Psoas muscle (tissue), 7 donors: ENCODE measurements at regions not wholly inside any gene's neighbourhood (a gene's known extent, or its start where the extent isn't known, plus 50 kb on each side); places are given as distances from the start of the nearest gene placed in this dataset.

Experiments used
- ATAC-seq, 4 donors: fragments of 200-7000 bp; cut with Tn5 transposase; one replicate each; pipeline ENCODE4 v1.9.1; 2020; ENCODE audit warnings: moderate library complexity in 3 of 4, mild to moderate bottlenecking in 2 of 4
- DNase-seq, 2 donors: peaks; one replicate each; pipeline ENCODE4 v3.0.0-alpha.2; 2020
- H3K27ac ChIP-seq: fragments of 200-600 bp; one replicate; pipeline ENCODE4 v1.8.0; 2022
- H3K27me3 ChIP-seq, 3 donors: fragments of 200-600 bp in 1 of 3; one replicate each; pipeline versions ENCODE4 v1.6.1 to v1.8.0; 2013 to 2022; ENCODE audit warnings: low read length in 2 of 3, mild to moderate bottlenecking in 2 of 3, moderate library complexity in 1 of 3; ENCODE audit not compliant: insufficient read depth in 3 of 3
- H3K36me3 ChIP-seq, 2 donors: fragments of 200-600 bp in 1 of 2; one replicate each; pipeline versions ENCODE4 v1.6.1 to v1.8.0; 2013 to 2022; ENCODE audit warnings: low read depth in 1 of 2, mild to moderate bottlenecking in 1 of 2, moderate library complexity in 1 of 2; ENCODE audit not compliant: insufficient read depth in 1 of 2
- H3K4me1 ChIP-seq: fragments of 200-600 bp; one replicate; pipeline ENCODE4 v1.8.0; 2022
- H3K4me3 ChIP-seq: fragments of 200-600 bp; one replicate; pipeline ENCODE4 v1.8.0; 2022; ENCODE audit warnings: mild to moderate bottlenecking
- H3K9me3 ChIP-seq: fragments of 200-600 bp; one replicate; pipeline ENCODE4 v1.8.0; 2022
- CTCF ChIP-seq: fragments of 200-600 bp; IDR thresholded peaks from one replicate; pipeline ENCODE4 v1.8.0; 2022; ENCODE audit warnings: antibody characterized with exemption
- WGBS, 3 donors: extraction: QIAGEN DNeasy Blood & Tissue Kit; methylation state at CpG; one replicate each; pipeline versions ENCODE4 v1.1.6 to v1.1.7; 2013; 5-methylcytosine and 5-hydroxymethylcytosine counted together
- intact Hi-C, 2 donors: fragments of 100-400 bp; cut with DNase I; formaldehyde crosslinking; loops; one replicate each; pipeline versions ENCODE4 v1.11.0 to v1.14.2; 2022
- donor health status: healthy with polysubstance abuse.
- donor health status: DM: no; HTN: no; CAD: no; lungs with moderate emphysema.
- donor health status: Bipolar disorder and iron deficiency.
- donor health status: healthy.
- donor health status: DM: yes; HTN: yes; CAD: no.
- donor health status: DM: no; HTN: no; CAD: no.
- donor health status: DM: yes; HTN: yes; CAD: no.

- Histone ChIP-seq H3K4me1 (no peaks in the 10 kb centered on the region), H3K9me3 (no peaks in the 10 kb centered on the region), H3K4me3 (no peak overlapping the region), H3K27ac (no peak overlapping the region), H3K36me3 (no peaks in the 10 kb centered on the region), H3K27me3 (peaks cover 0 to 36% (median 10%) of the 10 kb centered on the region in 3 donors)
- no peak for ATAC-seq
- no peak for TF ChIP-seq CTCF
- WGBS, 3 donors: 7 to 8% (median 7%) methylated on average over 40 to 41 of the region's 41 CpGs
- intact Hi-C loops: no loop called here
- no peak for DNase-seq
Measured at GRCh38 chr16:6020162-6020985, 922.8 kb upstream of the EEF2KMT start.

- H3K27me3 ChIP-seq: peaks cover 0 to 36% (median 10%) of the 10 kb centered on the region in 3 donors
- 0 to 1% (median 1%) methylated on average over 27 to 50 of the region's 50 CpGs for WGBS, 3 donors
- no peak overlapping the region for H3K27ac ChIP-seq
- no peaks in the 10 kb centered on the region for H3K36me3 ChIP-seq
- TF ChIP-seq CTCF: no peak
- H3K4me1 ChIP-seq: no peaks in the 10 kb centered on the region
- no peak for DNase-seq
- ATAC-seq: no peak
- no peaks in the 10 kb centered on the region for H3K9me3 ChIP-seq
- H3K4me3 ChIP-seq: no peak overlapping the region
- intact Hi-C loops: no loop called here
Measured at GRCh38 chr16:6019490-6019991, 921.9 kb upstream of the EEF2KMT start.

- no peak overlapping the region for H3K27ac ChIP-seq
- H3K27me3 ChIP-seq: peaks cover 0 to 36% (median 10%) of the 10 kb centered on the region in 3 donors
- H3K4me1 ChIP-seq: no peaks in the 10 kb centered on the region
- intact Hi-C loops: no loop called here
- no peaks in the 10 kb centered on the region for H3K9me3 ChIP-seq
- ATAC-seq: no peak
- no peak overlapping the region for H3K4me3 ChIP-seq
- H3K36me3 ChIP-seq: no peaks in the 10 kb centered on the region
- no peak for TF ChIP-seq CTCF
- 0 to 2% (median 1%) methylated on average over 46 to 59 of the region's 59 CpGs for WGBS, 3 donors
- DNase-seq: no peak
Measured at GRCh38 chr16:6018848-6019489, 921.4 kb upstream of the EEF2KMT start.

- H3K4me1 ChIP-seq: no peaks in the 10 kb centered on the region
- DNase-seq (no peak), ATAC-seq (no peak)
- no peak for TF ChIP-seq CTCF
- H3K27ac ChIP-seq: no peak overlapping the region
- no peaks in the 10 kb centered on the region for H3K9me3 ChIP-seq
- H3K4me3 ChIP-seq: no peak overlapping the region
- intact Hi-C loops: no loop called here
- WGBS, 3 donors: 10 to 20% (median 11%) methylated on average over 2 of the region's 2 CpGs
- H3K36me3 ChIP-seq: no peaks in the 10 kb centered on the region
- peaks cover 0 to 32% (median 10%) of the 10 kb centered on the region in 3 donors for H3K27me3 ChIP-seq
Measured at GRCh38 chr16:6016530-6017184, 919.1 kb upstream of the EEF2KMT start.
